Heart left ventricle (tissue), 16 donors: ENCODE measurements at regions not wholly inside any gene's neighbourhood (a gene's known extent, or its start where the extent isn't known, plus 50 kb on each side); places are given as distances from the start of the nearest gene placed in this dataset.
A peak's percentile ranks its signal among the peaks of the same experiment; 100 is the strongest.

Experiments used
- ATAC-seq, 4 donors: fragments of 200-7000 bp; cut with Tn5 transposase; one replicate each; pipeline ENCODE4 v1.9.1; 2020 to 2022; ENCODE audit warnings: moderate library complexity in 4 of 4, mild to moderate bottlenecking in 3 of 4, moderate number of reproducible peaks in 1 of 4
- DNase-seq, 5 donors: peaks; one replicate each; pipeline ENCODE4 v3.0.0-alpha.2; 2020
- H3K27ac ChIP-seq, 12 donors: fragments of 200-600 bp; sonication (generic) in 4 of 12; one replicate each; pipeline versions ENCODE4 v1.5.0 to v1.8.0; 2016 to 2022; ENCODE audit warnings: mild to moderate bottlenecking in 2 of 12
- H3K27me3 ChIP-seq, 9 donors: fragments of 200-600 bp; sonication (generic) in 2 of 9; one replicate each; pipeline versions ENCODE4 v1.5.1 to v1.8.0; 2016 to 2022; ENCODE audit warnings: mild to moderate bottlenecking in 3 of 9
- H3K36me3 ChIP-seq, 9 donors: fragments of 200-600 bp; sonication (generic) in 2 of 9; one replicate each; pipeline versions ENCODE4 v1.5.0 to v1.8.0; 2018 to 2022; ENCODE audit warnings: mild to moderate bottlenecking in 2 of 9
- H3K4me1 ChIP-seq, 12 donors: fragments of 200-600 bp; sonication (generic) in 4 of 12; one replicate each; pipeline versions ENCODE4 v1.5.0 to v1.8.0; 2016 to 2022; ENCODE audit warnings: mild to moderate bottlenecking in 3 of 12
- H3K4me3 ChIP-seq, 12 donors: fragments of 200-600 bp; sonication (generic) in 4 of 12; one replicate each; pipeline versions ENCODE4 v1.5.0 to v1.8.0; 2017 to 2022; ENCODE audit warnings: mild to moderate bottlenecking in 9 of 12, moderate library complexity in 4 of 12
- H3K9me3 ChIP-seq, 12 donors: fragments of 200-600 bp; sonication (generic) in 4 of 12; one replicate each; pipeline versions ENCODE4 v1.5.0 to v1.8.0; 2016 to 2022; ENCODE audit warnings: mild to moderate bottlenecking in 1 of 12
- CTCF ChIP-seq, 12 donors: fragments of 200-600 bp; sonication (generic) in 4 of 12; IDR thresholded peaks; one replicate each; pipeline versions ENCODE4 v1.5.0 to v1.8.0; 2018 to 2022; ENCODE audit warnings: antibody characterized with exemption in 12 of 12, mild to moderate bottlenecking in 5 of 12
- POLR2A ChIP-seq, 2 donors: fragments of 450-650 bp; IDR thresholded peaks; one replicate each; pipeline ENCODE4 v1.6.1; 2017; ENCODE audit warnings: antibody characterized with exemption in 2 of 2, mild to moderate bottlenecking in 2 of 2, moderate library complexity in 2 of 2
- WGBS, 4 donors: extraction: QIAGEN DNeasy Blood & Tissue Kit in 2 of 4; methylation state at CpG; one replicate each; pipeline versions ENCODE4 v1.1.5 to v1.1.7; 2013 to 2018; 5-methylcytosine and 5-hydroxymethylcytosine counted together
- intact Hi-C, 10 donors: fragments of 100-400 bp; cut with DNase I; formaldehyde crosslinking; loops; one replicate each; pipeline versions ENCODE4 v1.11.1 to v1.14.2; 2022
- donor health status: ischemic (EF 13 %, LVEDD 7.1; RV severe dilation, severe dysfunction).
- donor health status: healthy with polysubstance abuse.
- donor health status: DM: no; HTN: yes; CAD: no.
- donor health status: DM: no; HTN: no; CAD: no.
- donor health status: ischemic (EF 25% LVEDD 6.9; RV normal size, moderate dysfunction).
- donor health status: ischemic (EF 25% LVEDD 5.7; RV mildly dilated, moderate dysfunction).
- donor health status: healthy.
- donor health status: DM: yes; HTN: yes; CAD: no.
- donor health status: ischemic (EF 35%, LVEDD 5.7; RV mildly dilated, moderate dysfunction).
- donor health status: nonischemic (EF 11% LVEDD 7.7; RV severe dilation, severe dysfunction).
- donor health status: DM: yes; HTN: yes; CAD: no.
- donor health status: PGD.
- donor health status: ischemic (EF 29% LVEDD 5.4; RV normal size, mild dysfunction).
- donor health status: nonischemic (EF 23%, LVEDD 6.1; RV moderate dilation, normal function).

GRCh38 chr16:86175816-86176215 lies 276.9 kb downstream of the IRF8 start:
- intact Hi-C loops, result no loop called here
- Histone ChIP-seq H3K27me3 (peaks cover 0 to 23% (median 12%) of the 10 kb centered on the region in 9 donors), H3K9me3 (peaks cover 0 to 9% (median 0%) of the 10 kb centered on the region in 12 donors), H3K4me1 (no peaks in the 10 kb centered on the region), H3K27ac (no peak overlapping the region), H3K36me3 (no peaks in the 10 kb centered on the region), H3K4me3 (no peak overlapping the region)
- ATAC-seq, result no peak
- WGBS, 4 donors, result 72 to 84% (median 78%) methylated on average over 3 of the region's 3 CpGs
- TF ChIP-seq POLR2A (IDR thresholded peaks at IDR 0.05), result no peak
- no peak for TF ChIP-seq CTCF (IDR thresholded peaks at IDR 0.05)
- DNase-seq, result no peak

GRCh38 chr16:86176462-86176861 lies 277.5 kb downstream of the IRF8 start:
- ATAC-seq (no peak), DNase-seq (no peak)
- Histone ChIP-seq H3K27me3 (peaks cover 0 to 23% (median 12%) of the 10 kb centered on the region in 9 donors), H3K4me3 (no peak overlapping the region), H3K27ac (no peak overlapping the region), H3K36me3 (no peaks in the 10 kb centered on the region), H3K9me3 (peaks cover 0 to 9% (median 0%) of the 10 kb centered on the region in 12 donors), H3K4me1 (no peaks in the 10 kb centered on the region)
- TF ChIP-seq CTCF (IDR thresholded peaks at IDR 0.05), result no peak
- no peak for TF ChIP-seq POLR2A (IDR thresholded peaks at IDR 0.05)
- 87 to 96% (median 92%) methylated on average over 3 of the region's 3 CpGs for WGBS, 4 donors
- intact Hi-C loops, result no loop called here

- WGBS, 4 donors, result 78 to 86% (median 80%) methylated on average over 13 of the region's 13 CpGs
- DNase-seq (no peak), ATAC-seq (no peak)
- peaks cover 0 to 12% (median 0%) of the 10 kb centered on the region in 9 donors for H3K27me3 ChIP-seq
- intact Hi-C loops, result no loop called here
- no peaks in the 10 kb centered on the region for H3K4me1 ChIP-seq
- H3K36me3 ChIP-seq, result no peaks in the 10 kb centered on the region
- TF ChIP-seq CTCF (IDR thresholded peaks at IDR 0.05), result no peak
- TF ChIP-seq POLR2A (IDR thresholded peaks at IDR 0.05), result no peak
- no peak overlapping the region for H3K27ac ChIP-seq
- H3K9me3 ChIP-seq, result peaks cover 0 to 9% (median 0%) of the 10 kb centered on the region in 12 donors
- H3K4me3 ChIP-seq, result no peak overlapping the region
These were observed 281.3 kb downstream of the IRF8 start for GRCh38 chr16:86180244-86180643.

GRCh38 chr16:86180780-86181179 lies 281.8 kb downstream of the IRF8 start:
- Histone ChIP-seq H3K27me3 (peaks cover 0 to 12% (median 0%) of the 10 kb centered on the region in 9 donors), H3K27ac (no peak overlapping the region), H3K36me3 (no peaks in the 10 kb centered on the region), H3K9me3 (peaks cover 0 to 9% (median 0%) of the 10 kb centered on the region in 12 donors), H3K4me3 (no peak overlapping the region), H3K4me1 (no peaks in the 10 kb centered on the region)
- peak in 1 of 4 donors; percentile 22 for ATAC-seq
- DNase-seq, result no peak
- TF ChIP-seq CTCF (IDR thresholded peaks at IDR 0.05) (no peak), POLR2A (IDR thresholded peaks at IDR 0.05) (no peak)
- 93 to 96% (median 95%) methylated on average over 4 of the region's 4 CpGs for WGBS, 4 donors
- intact Hi-C loops, result no loop called here
